PFSK-1 (cell line): ENCODE measurements at regions not wholly inside any gene's neighbourhood (a gene's known extent, or its start where the extent isn't known, plus 50 kb on each side); places are given as distances from the start of the nearest gene placed in this dataset.

ENCODE experiments used
- POLR2AphosphoS5 ChIP-seq: IDR thresholded peaks from 2 replicates; pipeline ENCODE4 v1.6.1; 2012; ENCODE audit warnings: low read depth, mild to moderate bottlenecking, control low read depth, low read length, moderate library complexity
- SIN3A ChIP-seq: IDR thresholded peaks from 2 replicates; pipeline ENCODE4 v1.6.1; 2012; ENCODE audit warnings: mild to moderate bottlenecking, low read length, moderate library complexity, borderline replicate concordance; ENCODE audit not compliant: insufficient read depth
- TAF1 ChIP-seq: IDR thresholded peaks from 2 replicates; pipeline ENCODE4 v1.6.1; 2012; ENCODE audit warnings: low read length, control low read depth, borderline replicate concordance; ENCODE audit not compliant: insufficient read depth
- TF ChIP-seq, protein P1 (sequence below), 2 experiments: IDR thresholded peaks; 2 replicates each; pipeline versions ENCODE4 v1.6.1 to v1.8.0; 2011 to 2012; ENCODE audit warnings: low read depth in 2 of 2, low read length in 2 of 2, control low read depth in 1 of 2, inconsistent platforms in 1 of 2, mild to moderate bottlenecking in 1 of 2, moderate library complexity in 1 of 2; ENCODE audit not compliant: insufficient read depth in 1 of 2

GRCh38 chr5:111016801-111017200, 54.7 kb upstream of the TSLP start:
- TF ChIP-seq POLR2AphosphoS5 (no peak), SIN3A (no peak), TAF1 (no peak)
- TF ChIP-seq, protein P1, sequence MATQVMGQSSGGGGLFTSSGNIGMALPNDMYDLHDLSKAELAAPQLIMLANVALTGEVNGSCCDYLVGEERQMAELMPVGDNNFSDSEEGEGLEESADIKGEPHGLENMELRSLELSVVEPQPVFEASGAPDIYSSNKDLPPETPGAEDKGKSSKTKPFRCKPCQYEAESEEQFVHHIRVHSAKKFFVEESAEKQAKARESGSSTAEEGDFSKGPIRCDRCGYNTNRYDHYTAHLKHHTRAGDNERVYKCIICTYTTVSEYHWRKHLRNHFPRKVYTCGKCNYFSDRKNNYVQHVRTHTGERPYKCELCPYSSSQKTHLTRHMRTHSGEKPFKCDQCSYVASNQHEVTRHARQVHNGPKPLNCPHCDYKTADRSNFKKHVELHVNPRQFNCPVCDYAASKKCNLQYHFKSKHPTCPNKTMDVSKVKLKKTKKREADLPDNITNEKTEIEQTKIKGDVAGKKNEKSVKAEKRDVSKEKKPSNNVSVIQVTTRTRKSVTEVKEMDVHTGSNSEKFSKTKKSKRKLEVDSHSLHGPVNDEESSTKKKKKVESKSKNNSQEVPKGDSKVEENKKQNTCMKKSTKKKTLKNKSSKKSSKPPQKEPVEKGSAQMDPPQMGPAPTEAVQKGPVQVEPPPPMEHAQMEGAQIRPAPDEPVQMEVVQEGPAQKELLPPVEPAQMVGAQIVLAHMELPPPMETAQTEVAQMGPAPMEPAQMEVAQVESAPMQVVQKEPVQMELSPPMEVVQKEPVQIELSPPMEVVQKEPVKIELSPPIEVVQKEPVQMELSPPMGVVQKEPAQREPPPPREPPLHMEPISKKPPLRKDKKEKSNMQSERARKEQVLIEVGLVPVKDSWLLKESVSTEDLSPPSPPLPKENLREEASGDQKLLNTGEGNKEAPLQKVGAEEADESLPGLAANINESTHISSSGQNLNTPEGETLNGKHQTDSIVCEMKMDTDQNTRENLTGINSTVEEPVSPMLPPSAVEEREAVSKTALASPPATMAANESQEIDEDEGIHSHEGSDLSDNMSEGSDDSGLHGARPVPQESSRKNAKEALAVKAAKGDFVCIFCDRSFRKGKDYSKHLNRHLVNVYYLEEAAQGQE (IDR thresholded peaks at IDR 0.05; ENCODE audit: insufficient read depth in 1 of 2, low read depth in 2 of 2, low read length in 2 of 2) = no peak
